ENCODE measurements at regions not wholly inside any gene's neighbourhood (a gene's known extent, or its start where the extent isn't known, plus 50 kb on each side); places are given as distances from the start of the nearest gene placed in this dataset.

- no peak for DNase-seq
These were observed 145.3 kb downstream of the FAM83B start for GRCh38 chr6:54991761-54992330.

GRCh38 chr6:54992789-54993188 lies 146.2 kb downstream of the FAM83B start:
- no peak for DNase-seq

GRCh38 chr6:54993294-54993693 lies 146.7 kb downstream of the FAM83B start:
- no peak for DNase-seq

GRCh38 chr6:54993948-54994347 lies 147.4 kb downstream of the FAM83B start:
- no peak for DNase-seq

GRCh38 chr6:54998576-54998975 lies 152.0 kb downstream of the FAM83B start:
- DNase-seq = no peak

GRCh38 chr6:55003719-55004430 lies 157.3 kb downstream of the FAM83B start:
- DNase-seq = no peak

- DNase-seq = no peak
These were observed 162.6 kb downstream of the FAM83B start for GRCh38 chr6:55009131-55009530.

- no peak for DNase-seq
These were observed 163.3 kb upstream of the HCRTR2 start for GRCh38 chr6:55011034-55011433.

- no peak for DNase-seq
These were observed 161.9 kb upstream of the HCRTR2 start for GRCh38 chr6:55012454-55012853.

- no peak for DNase-seq
These were observed 159.8 kb upstream of the HCRTR2 start for GRCh38 chr6:55014321-55015088.

- DNase-seq = no peak
These were observed 158.1 kb upstream of the HCRTR2 start for GRCh38 chr6:55016261-55016660.

- no peak for DNase-seq
These were observed 156.6 kb upstream of the HCRTR2 start for GRCh38 chr6:55017555-55018300.

GRCh38 chr6:55019591-55019990 lies 154.7 kb upstream of the HCRTR2 start:
- no peak for DNase-seq

- DNase-seq = no peak
These were observed 151.1 kb upstream of the HCRTR2 start for GRCh38 chr6:55023230-55023629.

- DNase-seq = no peak
These were observed 141.2 kb upstream of the HCRTR2 start for GRCh38 chr6:55033016-55033546.

GRCh38 chr6:55034752-55035151 lies 139.6 kb upstream of the HCRTR2 start:
- no peak for DNase-seq

- no peak for DNase-seq
These were observed 134.0 kb upstream of the HCRTR2 start for GRCh38 chr6:55040102-55040848.

GRCh38 chr6:55046869-55047422 lies 127.4 kb upstream of the HCRTR2 start:
- no peak for DNase-seq

GRCh38 chr6:55047451-55048044 lies 126.8 kb upstream of the HCRTR2 start:
- DNase-seq = no peak

- no peak for DNase-seq
These were observed 124.4 kb upstream of the HCRTR2 start for GRCh38 chr6:55049866-55050265.

GRCh38 chr6:55052846-55053245 lies 121.5 kb upstream of the HCRTR2 start:
- no peak for DNase-seq

- DNase-seq = no peak
These were observed 115.6 kb upstream of the HCRTR2 start for GRCh38 chr6:55058682-55059081.

Measured in NCI-H1417 (cell line).